ENCODE measurements at regions not wholly inside any gene's neighbourhood (a gene's known extent, or its start where the extent isn't known, plus 50 kb on each side); places are given as distances from the start of the nearest gene placed in this dataset.

DNA sequence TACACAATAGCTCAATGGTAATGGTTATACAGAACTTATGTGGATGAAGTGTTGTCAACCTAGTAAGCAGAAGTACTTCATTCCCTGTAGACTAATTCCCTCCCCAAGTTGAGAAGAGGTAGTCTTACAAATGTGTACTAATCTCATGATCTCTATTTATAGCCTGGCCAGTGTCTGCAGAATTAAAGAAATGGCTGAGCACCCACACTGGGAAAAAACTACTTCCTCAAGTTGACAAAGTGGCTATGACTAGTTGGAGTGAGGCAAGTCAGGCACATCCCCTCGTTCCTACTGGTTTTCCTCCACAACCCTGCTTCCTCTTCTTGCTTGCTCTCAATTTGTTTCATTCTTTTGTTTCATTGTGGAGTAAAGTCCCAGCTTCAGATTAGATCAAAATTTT is 566.7 kb upstream of the ZNF717 start:
- H3F3A ChIP-seq (ENCODE audit: insufficient read depth, low read length), result no peaks in the 10 kb centered on the region
- no peaks in the 10 kb centered on the region for H4K20me1 ChIP-seq (ENCODE audit: insufficient read depth, low read length)
- no peaks in the 10 kb centered on the region for H3K9me3 ChIP-seq (replicated peaks; ENCODE audit: insufficient read depth, low read length)
- H3K9me2 ChIP-seq (replicated peaks; ENCODE audit: insufficient read depth, low read length), result 0 out of 2 replicates have a peak, but pooled peaks cover 2% of the 10 kb centered on the region
- H3K79me2 ChIP-seq (ENCODE audit: low read length), result no peaks in the 10 kb centered on the region
- H3K4me1 ChIP-seq (ENCODE audit: low read length), result no peaks in the 10 kb centered on the region
- TF ChIP-seq EZH2 (optimal IDR thresholded peaks at IDR 0.05; ENCODE audit: low read depth, low read length), result no peak
- TF ChIP-seq, protein P1, sequence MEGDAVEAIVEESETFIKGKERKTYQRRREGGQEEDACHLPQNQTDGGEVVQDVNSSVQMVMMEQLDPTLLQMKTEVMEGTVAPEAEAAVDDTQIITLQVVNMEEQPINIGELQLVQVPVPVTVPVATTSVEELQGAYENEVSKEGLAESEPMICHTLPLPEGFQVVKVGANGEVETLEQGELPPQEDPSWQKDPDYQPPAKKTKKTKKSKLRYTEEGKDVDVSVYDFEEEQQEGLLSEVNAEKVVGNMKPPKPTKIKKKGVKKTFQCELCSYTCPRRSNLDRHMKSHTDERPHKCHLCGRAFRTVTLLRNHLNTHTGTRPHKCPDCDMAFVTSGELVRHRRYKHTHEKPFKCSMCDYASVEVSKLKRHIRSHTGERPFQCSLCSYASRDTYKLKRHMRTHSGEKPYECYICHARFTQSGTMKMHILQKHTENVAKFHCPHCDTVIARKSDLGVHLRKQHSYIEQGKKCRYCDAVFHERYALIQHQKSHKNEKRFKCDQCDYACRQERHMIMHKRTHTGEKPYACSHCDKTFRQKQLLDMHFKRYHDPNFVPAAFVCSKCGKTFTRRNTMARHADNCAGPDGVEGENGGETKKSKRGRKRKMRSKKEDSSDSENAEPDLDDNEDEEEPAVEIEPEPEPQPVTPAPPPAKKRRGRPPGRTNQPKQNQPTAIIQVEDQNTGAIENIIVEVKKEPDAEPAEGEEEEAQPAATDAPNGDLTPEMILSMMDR (IDR thresholded peaks at IDR 0.05; ENCODE audit: low read length), result no peak
- TF ChIP-seq EZH2phosphoT487 (IDR thresholded peaks at IDR 0.05; ENCODE audit: low read length), result no peak
- H3K4me3 ChIP-seq (ENCODE audit: low read length), result no peak overlapping the region
- H3K27ac ChIP-seq (ENCODE audit: low read length), result no peak overlapping the region
- H3K36me3 ChIP-seq (replicated peaks; ENCODE audit: insufficient read depth, low read length), result no peaks in the 10 kb centered on the region
- no peak overlapping the region for H3K4me2 ChIP-seq (ENCODE audit: low read depth, low read length)
- DNase-seq, result no peak
- no peak overlapping the region for H2AFZ ChIP-seq (ENCODE audit: low read length)
- H3K9ac ChIP-seq (ENCODE audit: low read length), result no peak overlapping the region
- no peaks in the 10 kb centered on the region for H3K27me3 ChIP-seq (replicated peaks; ENCODE audit: insufficient read depth, low read length)

DNA sequence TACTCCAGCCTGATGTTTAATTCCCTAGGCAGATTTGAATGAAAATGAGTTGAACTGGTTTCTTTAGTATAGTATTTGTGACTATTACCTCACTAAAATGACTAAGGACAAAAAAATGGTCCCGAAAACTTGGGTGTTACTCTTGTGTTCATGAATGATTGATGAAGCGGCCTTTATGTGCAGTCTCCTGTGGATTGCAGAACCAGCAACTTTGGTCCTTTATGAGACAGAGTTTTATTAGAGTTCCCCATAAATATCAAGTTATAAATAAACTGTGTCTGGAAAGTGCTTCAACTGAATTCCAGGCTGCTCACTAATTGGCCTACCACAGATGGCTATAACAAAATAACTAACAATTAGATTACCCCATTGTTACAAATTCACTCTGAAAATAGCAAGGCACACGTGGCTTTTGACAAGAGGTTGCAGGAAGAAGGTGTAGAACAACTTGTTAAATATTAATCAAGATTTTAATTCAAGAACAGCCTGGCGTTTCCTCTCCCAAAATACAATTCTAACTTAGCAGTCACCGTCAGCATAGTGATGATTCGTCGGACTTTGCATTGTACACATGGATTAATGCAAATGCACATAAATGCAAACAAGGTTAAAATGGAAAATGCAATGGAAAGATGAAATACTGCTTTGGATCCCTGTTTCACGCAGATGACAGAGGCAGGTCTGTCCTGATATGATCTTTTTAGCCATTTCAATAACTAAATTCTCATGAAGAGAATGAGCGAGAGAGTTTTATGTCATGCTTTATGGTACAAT is 567.3 kb upstream of the ZNF717 start:
- no peak overlapping the region for H3K27ac ChIP-seq (ENCODE audit: low read length)
- H3K4me3 ChIP-seq (ENCODE audit: low read length), result no peak overlapping the region
- H3K9ac ChIP-seq (ENCODE audit: low read length), result no peak overlapping the region
- TF ChIP-seq EZH2 (optimal IDR thresholded peaks at IDR 0.05; ENCODE audit: low read depth, low read length), result no peak
- no peak for TF ChIP-seq EZH2phosphoT487 (IDR thresholded peaks at IDR 0.05; ENCODE audit: low read length)
- TF ChIP-seq, protein P1 (IDR thresholded peaks at IDR 0.05; ENCODE audit: low read length), result no peak
- H3K36me3 ChIP-seq (replicated peaks; ENCODE audit: insufficient read depth, low read length), result no peaks in the 10 kb centered on the region
- no peaks in the 10 kb centered on the region for H4K20me1 ChIP-seq (ENCODE audit: insufficient read depth, low read length)
- no peak overlapping the region for H3K4me2 ChIP-seq (ENCODE audit: low read depth, low read length)
- H3K4me1 ChIP-seq (ENCODE audit: low read length), result no peaks in the 10 kb centered on the region
- H3F3A ChIP-seq (ENCODE audit: insufficient read depth, low read length), result no peaks in the 10 kb centered on the region
- H2AFZ ChIP-seq (ENCODE audit: low read length), result no peak overlapping the region
- H3K79me2 ChIP-seq (ENCODE audit: low read length), result no peaks in the 10 kb centered on the region
- H3K27me3 ChIP-seq (replicated peaks; ENCODE audit: insufficient read depth, low read length), result no peaks in the 10 kb centered on the region
- H3K9me2 ChIP-seq (replicated peaks; ENCODE audit: insufficient read depth, low read length), result 0 out of 2 replicates have a peak, but pooled peaks cover 2% of the 10 kb centered on the region
- no peak for DNase-seq
- H3K9me3 ChIP-seq (replicated peaks; ENCODE audit: insufficient read depth, low read length), result no peaks in the 10 kb centered on the region

DNA sequence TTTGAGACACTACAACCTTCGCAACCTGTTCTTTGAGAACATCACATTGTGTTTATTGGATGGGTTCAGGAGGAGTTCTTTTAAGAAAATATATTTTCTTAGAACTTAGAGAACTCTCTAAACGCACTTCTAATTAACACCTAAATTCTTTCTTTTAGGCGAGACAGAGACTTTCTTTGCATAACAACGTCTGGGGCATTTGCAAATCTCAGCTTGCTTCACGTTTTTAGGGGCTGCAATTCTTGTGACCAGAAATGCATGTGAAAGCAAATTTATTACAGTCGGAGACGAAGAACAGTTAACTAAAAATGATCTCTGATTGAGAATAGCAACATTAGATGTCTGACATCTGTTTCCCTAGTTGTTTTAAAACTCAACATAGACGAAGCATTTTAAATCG is 568.3 kb upstream of the ZNF717 start:
- Histone ChIP-seq H3K27ac (ENCODE audit: low read length) (no peak overlapping the region), H3K9me2 (replicated peaks; ENCODE audit: insufficient read depth, low read length) (0 out of 2 replicates have a peak, but pooled peaks cover 2% of the 10 kb centered on the region), H3K27me3 (replicated peaks; ENCODE audit: insufficient read depth, low read length) (no peaks in the 10 kb centered on the region), H2AFZ (ENCODE audit: low read length) (no peak overlapping the region), H3K36me3 (replicated peaks; ENCODE audit: insufficient read depth, low read length) (no peaks in the 10 kb centered on the region), H3K4me1 (ENCODE audit: low read length) (no peaks in the 10 kb centered on the region), H3K9ac (ENCODE audit: low read length) (no peak overlapping the region), H3K4me3 (ENCODE audit: low read length) (no peak overlapping the region), H3K4me2 (ENCODE audit: low read depth, low read length) (no peak overlapping the region), H3F3A (ENCODE audit: insufficient read depth, low read length) (no peaks in the 10 kb centered on the region), H4K20me1 (ENCODE audit: insufficient read depth, low read length) (no peaks in the 10 kb centered on the region), H3K9me3 (replicated peaks; ENCODE audit: insufficient read depth, low read length) (no peaks in the 10 kb centered on the region), H3K79me2 (ENCODE audit: low read length) (no peaks in the 10 kb centered on the region)
- DNase-seq, result no peak
- no peak for TF ChIP-seq EZH2phosphoT487 (IDR thresholded peaks at IDR 0.05; ENCODE audit: low read length)
- no peak for TF ChIP-seq EZH2 (optimal IDR thresholded peaks at IDR 0.05; ENCODE audit: low read depth, low read length)
- TF ChIP-seq, protein P1 (IDR thresholded peaks at IDR 0.05; ENCODE audit: low read length), result no peak
